ENCODE measurements at regions not wholly inside any gene's neighbourhood (a gene's known extent, or its start where the extent isn't known, plus 50 kb on each side); places are given as distances from the start of the nearest gene placed in this dataset.

DNA sequence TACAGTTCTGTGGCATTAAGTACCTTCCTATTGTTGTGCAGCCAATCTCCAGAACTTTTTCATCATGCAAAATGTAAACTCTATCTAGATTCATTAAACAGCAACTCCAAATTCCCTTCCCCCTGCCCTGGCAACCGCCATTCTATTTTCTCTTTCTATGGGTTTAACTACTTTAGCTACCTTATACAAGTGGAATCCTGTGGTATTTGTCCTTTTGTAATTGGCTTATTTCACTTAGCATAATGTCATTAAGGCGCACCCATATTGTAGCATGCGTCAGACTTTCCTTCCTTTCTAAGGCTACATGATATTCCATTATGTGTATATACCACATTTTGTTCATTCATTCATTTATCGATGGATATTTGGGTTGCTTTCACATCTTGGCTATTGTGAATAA, 142.4 kb downstream of the CAAP1 start:
- no peaks in the 10 kb centered on the region for H3K36me3 ChIP-seq (replicated peaks in 1 of 2; ENCODE audit: control insufficient read depth in 2 of 2, insufficient read depth in 2 of 2, low read length in 2 of 2)
- H3K9me3 ChIP-seq (replicated peaks in 1 of 2; ENCODE audit: control insufficient read depth in 2 of 2, insufficient read depth in 1 of 2, low read depth in 1 of 2, low read length in 2 of 2) = peaks cover 0 to 2% of the 10 kb centered on the region in 2 donors
- H4K91ac ChIP-seq (ENCODE audit: low read depth, low read length, poor library complexity) = no peak overlapping the region
- no peak overlapping the region for H3K4ac ChIP-seq (ENCODE audit: low read length)
- no peak overlapping the region for H2BK12ac ChIP-seq (ENCODE audit: low read length)
- H3K27me3 ChIP-seq (ENCODE audit: control insufficient read depth in 3 of 3, insufficient read depth in 3 of 3, low read depth in 1 of 3, low read length in 3 of 3) = no peaks in the 10 kb centered on the region
- no peak overlapping the region for H3K9ac ChIP-seq (ENCODE audit: low read depth, low read length, poor library complexity)
- no peaks in the 10 kb centered on the region for H3K79me1 ChIP-seq (ENCODE audit: low read depth, low read length)
- H4K8ac ChIP-seq (ENCODE audit: low read depth, low read length) = no peak overlapping the region
- H3K4me3 ChIP-seq (ENCODE audit: low read length in 2 of 2) = no peak overlapping the region
- no peak overlapping the region for H2BK15ac ChIP-seq (ENCODE audit: low read length)
- H2BK120ac ChIP-seq (ENCODE audit: low read depth, low read length) = no peak overlapping the region
- peaks cover 11 to 14% of the 10 kb centered on the region in 2 donors for H3K4me1 ChIP-seq (ENCODE audit: control insufficient read depth in 2 of 2, insufficient read depth in 1 of 2, low read depth in 1 of 2, low read length in 2 of 2)
- DNase-seq (ENCODE audit: low spot score) = no peak
- H2AK5ac ChIP-seq (ENCODE audit: low read depth, low read length) = no peak overlapping the region
- H3K18ac ChIP-seq (ENCODE audit: low read length) = no peak overlapping the region
- H3K23ac ChIP-seq (ENCODE audit: low read depth, low read length, poor library complexity) = no peak overlapping the region
- no peak overlapping the region for H3K14ac ChIP-seq (ENCODE audit: low read length)
- H3K4me2 ChIP-seq (ENCODE audit: insufficient read depth, low read length, poor library complexity, severe bottlenecking) = no peak overlapping the region
- H2BK5ac ChIP-seq (ENCODE audit: low read length) = no peak overlapping the region
- no peak overlapping the region for H3K27ac ChIP-seq (replicated peaks; ENCODE audit: low read length)
- no peak overlapping the region for H2AFZ ChIP-seq (ENCODE audit: low read length)
- WGBS, 2 donors (ENCODE audit: extremely low coverage in 2 of 2, insufficient read length in 2 of 2, insufficient replicate concordance in 1 of 2) = no CpG with 5 or more reads among the region's 4 CpGs

DNA sequence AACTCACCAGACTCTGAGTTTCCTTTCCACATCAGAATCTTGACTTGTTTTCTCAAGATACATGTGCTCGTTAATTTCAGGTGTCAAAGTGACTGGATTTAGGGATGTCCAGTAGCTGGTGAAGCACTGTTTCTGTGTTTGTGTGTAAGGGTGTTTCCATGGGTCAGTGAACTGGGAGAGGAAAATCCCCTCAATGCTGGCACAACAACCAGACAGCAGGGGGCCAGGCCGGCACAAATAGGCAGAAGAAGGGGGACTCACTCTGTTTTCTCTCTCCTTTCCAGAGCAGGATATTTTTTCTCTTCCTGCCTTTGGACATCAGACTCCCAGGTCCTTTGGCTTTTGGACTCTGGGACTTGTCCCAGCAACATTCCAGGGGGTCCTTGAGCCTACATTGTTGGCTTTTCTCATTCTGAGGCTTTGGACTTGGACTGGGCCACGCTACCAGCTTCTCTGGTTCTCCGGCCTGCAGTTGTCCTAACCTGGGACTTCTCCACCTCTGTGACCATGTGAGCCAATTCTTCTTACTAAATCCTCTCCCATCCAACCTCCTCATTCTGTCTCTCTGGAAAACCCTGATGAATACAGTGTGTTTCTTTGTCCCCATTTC, 144.0 kb downstream of the CAAP1 start:
- H3K9me3 ChIP-seq (replicated peaks in 1 of 2; ENCODE audit: control insufficient read depth in 2 of 2, insufficient read depth in 1 of 2, low read depth in 1 of 2, low read length in 2 of 2) = peaks cover 0 to 2% of the 10 kb centered on the region in 2 donors
- no peak overlapping the region for H2BK5ac ChIP-seq (ENCODE audit: low read length)
- no CpG with 5 or more reads among the region's 4 CpGs for WGBS, 2 donors (ENCODE audit: extremely low coverage in 2 of 2, insufficient read length in 2 of 2, insufficient replicate concordance in 1 of 2)
- no peak overlapping the region for H3K18ac ChIP-seq (ENCODE audit: low read length)
- H3K23ac ChIP-seq (ENCODE audit: low read depth, low read length, poor library complexity) = no peak overlapping the region
- no peak overlapping the region for H4K91ac ChIP-seq (ENCODE audit: low read depth, low read length, poor library complexity)
- H3K27ac ChIP-seq (replicated peaks; ENCODE audit: low read length) = no peak overlapping the region
- no peaks in the 10 kb centered on the region for H3K27me3 ChIP-seq (ENCODE audit: control insufficient read depth in 3 of 3, insufficient read depth in 3 of 3, low read depth in 1 of 3, low read length in 3 of 3)
- peaks cover 4 to 6% of the 10 kb centered on the region in 2 donors for H3K4me1 ChIP-seq (ENCODE audit: control insufficient read depth in 2 of 2, insufficient read depth in 1 of 2, low read depth in 1 of 2, low read length in 2 of 2)
- no peak overlapping the region for H2AK5ac ChIP-seq (ENCODE audit: low read depth, low read length)
- DNase-seq (ENCODE audit: low spot score) = no peak
- no peak overlapping the region for H3K4me3 ChIP-seq (ENCODE audit: low read length in 2 of 2)
- H3K36me3 ChIP-seq (replicated peaks in 1 of 2; ENCODE audit: control insufficient read depth in 2 of 2, insufficient read depth in 2 of 2, low read length in 2 of 2) = no peaks in the 10 kb centered on the region
- peak overlapping the region; percentile 18 for H2AFZ ChIP-seq (ENCODE audit: low read length)
- no peak overlapping the region for H2BK15ac ChIP-seq (ENCODE audit: low read length)
- no peak overlapping the region for H2BK120ac ChIP-seq (ENCODE audit: low read depth, low read length)
- H3K4me2 ChIP-seq (ENCODE audit: insufficient read depth, low read length, poor library complexity, severe bottlenecking) = no peak overlapping the region
- H2BK12ac ChIP-seq (ENCODE audit: low read length) = no peak overlapping the region
- no peak overlapping the region for H3K9ac ChIP-seq (ENCODE audit: low read depth, low read length, poor library complexity)
- H4K8ac ChIP-seq (ENCODE audit: low read depth, low read length) = no peak overlapping the region
- H3K14ac ChIP-seq (ENCODE audit: low read length) = no peak overlapping the region
- no peaks in the 10 kb centered on the region for H3K79me1 ChIP-seq (ENCODE audit: low read depth, low read length)
- no peak overlapping the region for H3K4ac ChIP-seq (ENCODE audit: low read length)

DNA sequence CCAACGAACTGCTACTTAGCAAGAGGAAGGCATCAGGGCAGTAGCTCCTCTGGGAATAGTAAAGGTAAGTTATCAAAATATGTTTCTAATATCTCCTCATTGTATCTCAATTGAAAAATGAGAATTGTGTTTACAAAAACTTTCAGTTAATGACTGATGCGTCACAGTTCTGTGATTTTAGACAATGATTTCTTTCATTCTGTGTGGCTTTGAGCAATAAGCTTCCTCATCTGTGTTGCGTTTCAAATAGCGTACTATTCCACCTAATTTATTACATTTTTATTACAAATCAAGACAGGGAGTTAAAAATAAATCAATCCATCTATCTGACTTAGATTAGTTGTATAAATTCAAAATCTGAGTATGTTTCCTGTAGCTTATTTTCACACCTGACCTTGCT, 145.0 kb downstream of the CAAP1 start:
- H3K23ac ChIP-seq (ENCODE audit: low read depth, low read length, poor library complexity) = no peak overlapping the region
- peaks cover 0 to 2% of the 10 kb centered on the region in 2 donors for H3K9me3 ChIP-seq (replicated peaks in 1 of 2; ENCODE audit: control insufficient read depth in 2 of 2, insufficient read depth in 1 of 2, low read depth in 1 of 2, low read length in 2 of 2)
- H2AK5ac ChIP-seq (ENCODE audit: low read depth, low read length) = no peak overlapping the region
- DNase-seq (ENCODE audit: low spot score) = no peak
- no peaks in the 10 kb centered on the region for H3K36me3 ChIP-seq (replicated peaks in 1 of 2; ENCODE audit: control insufficient read depth in 2 of 2, insufficient read depth in 2 of 2, low read length in 2 of 2)
- WGBS, 2 donors (ENCODE audit: extremely low coverage in 2 of 2, insufficient read length in 2 of 2, insufficient replicate concordance in 1 of 2) = no CpG with 5 or more reads among the region's 4 CpGs
- H3K4ac ChIP-seq (ENCODE audit: low read length) = no peak overlapping the region
- H3K9ac ChIP-seq (ENCODE audit: low read depth, low read length, poor library complexity) = no peak overlapping the region
- H2BK12ac ChIP-seq (ENCODE audit: low read length) = no peak overlapping the region
- H2BK15ac ChIP-seq (ENCODE audit: low read length) = no peak overlapping the region
- no peaks in the 10 kb centered on the region for H3K79me1 ChIP-seq (ENCODE audit: low read depth, low read length)
- H3K4me2 ChIP-seq (ENCODE audit: insufficient read depth, low read length, poor library complexity, severe bottlenecking) = no peak overlapping the region
- no peak overlapping the region for H3K14ac ChIP-seq (ENCODE audit: low read length)
- H3K4me3 ChIP-seq (ENCODE audit: low read length in 2 of 2) = no peak overlapping the region
- H2BK120ac ChIP-seq (ENCODE audit: low read depth, low read length) = no peak overlapping the region
- H2AFZ ChIP-seq (ENCODE audit: low read length) = no peak overlapping the region
- no peaks in the 10 kb centered on the region for H3K27me3 ChIP-seq (ENCODE audit: control insufficient read depth in 3 of 3, insufficient read depth in 3 of 3, low read depth in 1 of 3, low read length in 3 of 3)
- no peak overlapping the region for H4K8ac ChIP-seq (ENCODE audit: low read depth, low read length)
- peaks cover 4 to 8% of the 10 kb centered on the region in 2 donors for H3K4me1 ChIP-seq (ENCODE audit: control insufficient read depth in 2 of 2, insufficient read depth in 1 of 2, low read depth in 1 of 2, low read length in 2 of 2)
- no peak overlapping the region for H3K18ac ChIP-seq (ENCODE audit: low read length)
- H3K27ac ChIP-seq (replicated peaks; ENCODE audit: low read length) = no peak overlapping the region
- no peak overlapping the region for H4K91ac ChIP-seq (ENCODE audit: low read depth, low read length, poor library complexity)
- H2BK5ac ChIP-seq (ENCODE audit: low read length) = no peak overlapping the region

DNA sequence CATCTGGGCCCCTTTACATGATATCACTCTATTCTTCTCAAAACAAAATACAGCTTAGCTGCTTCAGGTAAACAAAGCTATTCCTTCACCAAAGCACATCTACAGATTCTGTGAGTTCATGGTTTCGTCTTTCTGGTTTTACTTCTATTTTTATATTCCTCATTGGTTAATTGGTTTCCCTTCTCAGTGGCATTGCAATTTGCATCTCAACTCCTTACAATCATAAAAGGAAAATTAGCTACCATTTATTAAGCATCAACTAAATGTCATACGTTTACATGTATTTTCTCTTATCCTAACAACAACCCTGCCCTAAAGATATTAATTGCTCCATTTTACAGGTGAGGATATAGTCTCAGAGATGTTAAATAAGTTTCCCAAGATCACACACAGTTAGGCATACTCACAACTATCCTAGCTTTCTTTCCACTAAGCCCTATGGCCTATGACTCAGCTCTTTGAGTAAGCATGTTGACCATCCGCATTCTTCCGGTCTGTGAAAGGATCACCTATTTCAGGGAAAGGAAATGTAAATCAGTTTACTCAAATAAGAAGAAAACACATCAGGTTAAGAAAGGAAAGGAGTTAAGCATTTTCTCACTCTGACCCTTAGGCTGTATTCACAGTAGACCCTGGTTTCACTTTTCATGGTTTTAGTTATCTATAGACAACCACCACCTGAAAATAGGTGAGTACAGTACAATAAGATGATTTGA, 146.1 kb downstream of the CAAP1 start:
- DNase-seq (ENCODE audit: low spot score) = no peak
- H2BK12ac ChIP-seq (ENCODE audit: low read length) = no peak overlapping the region
- no peak overlapping the region for H4K91ac ChIP-seq (ENCODE audit: low read depth, low read length, poor library complexity)
- H3K79me1 ChIP-seq (ENCODE audit: low read depth, low read length) = no peaks in the 10 kb centered on the region
- WGBS, 2 donors (ENCODE audit: extremely low coverage in 2 of 2, insufficient read length in 2 of 2, insufficient replicate concordance in 1 of 2) = no CpG with 5 or more reads among the region's 4 CpGs
- peaks cover 4 to 8% of the 10 kb centered on the region in 2 donors for H3K4me1 ChIP-seq (ENCODE audit: control insufficient read depth in 2 of 2, insufficient read depth in 1 of 2, low read depth in 1 of 2, low read length in 2 of 2)
- no peak overlapping the region for H3K27ac ChIP-seq (replicated peaks; ENCODE audit: low read length)
- no peak overlapping the region for H3K9ac ChIP-seq (ENCODE audit: low read depth, low read length, poor library complexity)
- H2AFZ ChIP-seq (ENCODE audit: low read length) = no peak overlapping the region
- peaks cover 0 to 2% of the 10 kb centered on the region in 2 donors for H3K9me3 ChIP-seq (replicated peaks in 1 of 2; ENCODE audit: control insufficient read depth in 2 of 2, insufficient read depth in 1 of 2, low read depth in 1 of 2, low read length in 2 of 2)
- H3K36me3 ChIP-seq (replicated peaks in 1 of 2; ENCODE audit: control insufficient read depth in 2 of 2, insufficient read depth in 2 of 2, low read length in 2 of 2) = no peaks in the 10 kb centered on the region
- no peak overlapping the region for H3K4me2 ChIP-seq (ENCODE audit: insufficient read depth, low read length, poor library complexity, severe bottlenecking)
- H3K23ac ChIP-seq (ENCODE audit: low read depth, low read length, poor library complexity) = no peak overlapping the region
- no peak overlapping the region for H2BK15ac ChIP-seq (ENCODE audit: low read length)
- H2BK5ac ChIP-seq (ENCODE audit: low read length) = no peak overlapping the region
- no peak overlapping the region for H2BK120ac ChIP-seq (ENCODE audit: low read depth, low read length)
- H3K27me3 ChIP-seq (ENCODE audit: control insufficient read depth in 3 of 3, insufficient read depth in 3 of 3, low read depth in 1 of 3, low read length in 3 of 3) = no peaks in the 10 kb centered on the region
- no peak overlapping the region for H3K18ac ChIP-seq (ENCODE audit: low read length)
- H3K4me3 ChIP-seq (ENCODE audit: low read length in 2 of 2) = no peak overlapping the region
- no peak overlapping the region for H4K8ac ChIP-seq (ENCODE audit: low read depth, low read length)
- no peak overlapping the region for H3K14ac ChIP-seq (ENCODE audit: low read length)
- H2AK5ac ChIP-seq (ENCODE audit: low read depth, low read length) = no peak overlapping the region
- no peak overlapping the region for H3K4ac ChIP-seq (ENCODE audit: low read length)

All from neuronal stem cell (in vitro differentiated cells).